ENCODE measurements at regions not wholly inside any gene's neighbourhood (a gene's known extent, or its start where the extent isn't known, plus 50 kb on each side); places are given as distances from the start of the nearest gene placed in this dataset.

GRCh38 chr11:115672412-115672811, 168.2 kb upstream of the CADM1 start:
- TF ChIP-seq, protein P1, sequence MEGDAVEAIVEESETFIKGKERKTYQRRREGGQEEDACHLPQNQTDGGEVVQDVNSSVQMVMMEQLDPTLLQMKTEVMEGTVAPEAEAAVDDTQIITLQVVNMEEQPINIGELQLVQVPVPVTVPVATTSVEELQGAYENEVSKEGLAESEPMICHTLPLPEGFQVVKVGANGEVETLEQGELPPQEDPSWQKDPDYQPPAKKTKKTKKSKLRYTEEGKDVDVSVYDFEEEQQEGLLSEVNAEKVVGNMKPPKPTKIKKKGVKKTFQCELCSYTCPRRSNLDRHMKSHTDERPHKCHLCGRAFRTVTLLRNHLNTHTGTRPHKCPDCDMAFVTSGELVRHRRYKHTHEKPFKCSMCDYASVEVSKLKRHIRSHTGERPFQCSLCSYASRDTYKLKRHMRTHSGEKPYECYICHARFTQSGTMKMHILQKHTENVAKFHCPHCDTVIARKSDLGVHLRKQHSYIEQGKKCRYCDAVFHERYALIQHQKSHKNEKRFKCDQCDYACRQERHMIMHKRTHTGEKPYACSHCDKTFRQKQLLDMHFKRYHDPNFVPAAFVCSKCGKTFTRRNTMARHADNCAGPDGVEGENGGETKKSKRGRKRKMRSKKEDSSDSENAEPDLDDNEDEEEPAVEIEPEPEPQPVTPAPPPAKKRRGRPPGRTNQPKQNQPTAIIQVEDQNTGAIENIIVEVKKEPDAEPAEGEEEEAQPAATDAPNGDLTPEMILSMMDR (IDR thresholded peaks at IDR 0.05), result no peak
- no peak for TF ChIP-seq POLR2A (IDR thresholded peaks at IDR 0.05)
